ENCODE measurements at regions not wholly inside any gene's neighbourhood (a gene's known extent, or its start where the extent isn't known, plus 50 kb on each side); places are given as distances from the start of the nearest gene placed in this dataset.

- no peaks in the 10 kb centered on the region for H3K4me1 Mint-ChIP-seq (ENCODE audit: unreplicated experiment)
- no peak overlapping the region for H3K4me3 Mint-ChIP-seq (ENCODE audit: unreplicated experiment)
- H3K9me3 Mint-ChIP-seq (ENCODE audit: unreplicated experiment): peaks cover 46% of the 10 kb centered on the region
- H3K27ac Mint-ChIP-seq (ENCODE audit: unreplicated experiment): no peak overlapping the region
- no peak for TF ChIP-seq CTCF (IDR thresholded peaks at IDR 0.05; ENCODE audit: unreplicated experiment)
- DNase-seq (ENCODE audit: low spot score): no peak
- H3K27me3 Mint-ChIP-seq (ENCODE audit: unreplicated experiment): peaks cover 9% of the 10 kb centered on the region
- peaks cover 13% of the 10 kb centered on the region for H3K36me3 Mint-ChIP-seq (ENCODE audit: low read depth, unreplicated experiment)
Measured at GRCh38 chr17:11121341-11121985, 119.5 kb upstream of the SHISA6 start.

- Mint-ChIP-seq H3K36me3 (ENCODE audit: low read depth, unreplicated experiment) (peaks cover 3% of the 10 kb centered on the region), H3K4me3 (ENCODE audit: unreplicated experiment) (no peak overlapping the region), H3K27ac (ENCODE audit: unreplicated experiment) (no peak overlapping the region), H3K9me3 (ENCODE audit: unreplicated experiment) (peaks cover 36% of the 10 kb centered on the region), H3K27me3 (ENCODE audit: unreplicated experiment) (peaks cover 2% of the 10 kb centered on the region), H3K4me1 (ENCODE audit: unreplicated experiment) (no peaks in the 10 kb centered on the region)
- no peak for DNase-seq (ENCODE audit: low spot score)
- no peak for TF ChIP-seq CTCF (IDR thresholded peaks at IDR 0.05; ENCODE audit: unreplicated experiment)
Measured at GRCh38 chr17:11109106-11109505, 131.9 kb upstream of the SHISA6 start.

- no peak overlapping the region for H3K27ac Mint-ChIP-seq (ENCODE audit: unreplicated experiment)
- no peak for TF ChIP-seq CTCF (IDR thresholded peaks at IDR 0.05; ENCODE audit: unreplicated experiment)
- H3K27me3 Mint-ChIP-seq (ENCODE audit: unreplicated experiment): no peaks in the 10 kb centered on the region
- peaks cover 40% of the 10 kb centered on the region for H3K9me3 Mint-ChIP-seq (ENCODE audit: unreplicated experiment)
- peaks cover 10% of the 10 kb centered on the region for H3K36me3 Mint-ChIP-seq (ENCODE audit: low read depth, unreplicated experiment)
- H3K4me1 Mint-ChIP-seq (ENCODE audit: unreplicated experiment): no peaks in the 10 kb centered on the region
- no peak overlapping the region for H3K4me3 Mint-ChIP-seq (ENCODE audit: unreplicated experiment)
- no peak for DNase-seq (ENCODE audit: low spot score)
Measured at GRCh38 chr17:11105141-11105540, 135.9 kb upstream of the SHISA6 start.

- Mint-ChIP-seq H3K9me3 (ENCODE audit: unreplicated experiment) (peaks cover 23% of the 10 kb centered on the region), H3K36me3 (ENCODE audit: low read depth, unreplicated experiment) (peaks cover 17% of the 10 kb centered on the region), H3K4me3 (ENCODE audit: unreplicated experiment) (no peak overlapping the region), H3K4me1 (ENCODE audit: unreplicated experiment) (no peaks in the 10 kb centered on the region), H3K27ac (ENCODE audit: unreplicated experiment) (no peak overlapping the region), H3K27me3 (ENCODE audit: unreplicated experiment) (peaks cover 4% of the 10 kb centered on the region)
- TF ChIP-seq CTCF (IDR thresholded peaks at IDR 0.05; ENCODE audit: unreplicated experiment): no peak
- no peak for DNase-seq (ENCODE audit: low spot score)
Measured at GRCh38 chr17:11097121-11097520, 143.9 kb upstream of the SHISA6 start.

- DNase-seq (ENCODE audit: low spot score): no peak
- peaks cover 13% of the 10 kb centered on the region for H3K36me3 Mint-ChIP-seq (ENCODE audit: low read depth, unreplicated experiment)
- no peak overlapping the region for H3K4me3 Mint-ChIP-seq (ENCODE audit: unreplicated experiment)
- peaks cover 23% of the 10 kb centered on the region for H3K9me3 Mint-ChIP-seq (ENCODE audit: unreplicated experiment)
- no peak overlapping the region for H3K27ac Mint-ChIP-seq (ENCODE audit: unreplicated experiment)
- no peaks in the 10 kb centered on the region for H3K4me1 Mint-ChIP-seq (ENCODE audit: unreplicated experiment)
- no peak for TF ChIP-seq CTCF (IDR thresholded peaks at IDR 0.05; ENCODE audit: unreplicated experiment)
- peaks cover 4% of the 10 kb centered on the region for H3K27me3 Mint-ChIP-seq (ENCODE audit: unreplicated experiment)
Measured at GRCh38 chr17:11094331-11094730, 146.7 kb upstream of the SHISA6 start.

Measured in endothelial cell (in vitro differentiated cells).